NCI-H345 (cell line): ENCODE measurements at regions not wholly inside any gene's neighbourhood (a gene's known extent, or its start where the extent isn't known, plus 50 kb on each side); places are given as distances from the start of the nearest gene placed in this dataset.
A peak's percentile ranks its signal among the peaks of the same experiment; 100 is the strongest.

Experiments
- DNase-seq: peaks from one replicate; lab custom pipeline; 2025; lab: John Stamatoyannopoulos, UW

DNA sequence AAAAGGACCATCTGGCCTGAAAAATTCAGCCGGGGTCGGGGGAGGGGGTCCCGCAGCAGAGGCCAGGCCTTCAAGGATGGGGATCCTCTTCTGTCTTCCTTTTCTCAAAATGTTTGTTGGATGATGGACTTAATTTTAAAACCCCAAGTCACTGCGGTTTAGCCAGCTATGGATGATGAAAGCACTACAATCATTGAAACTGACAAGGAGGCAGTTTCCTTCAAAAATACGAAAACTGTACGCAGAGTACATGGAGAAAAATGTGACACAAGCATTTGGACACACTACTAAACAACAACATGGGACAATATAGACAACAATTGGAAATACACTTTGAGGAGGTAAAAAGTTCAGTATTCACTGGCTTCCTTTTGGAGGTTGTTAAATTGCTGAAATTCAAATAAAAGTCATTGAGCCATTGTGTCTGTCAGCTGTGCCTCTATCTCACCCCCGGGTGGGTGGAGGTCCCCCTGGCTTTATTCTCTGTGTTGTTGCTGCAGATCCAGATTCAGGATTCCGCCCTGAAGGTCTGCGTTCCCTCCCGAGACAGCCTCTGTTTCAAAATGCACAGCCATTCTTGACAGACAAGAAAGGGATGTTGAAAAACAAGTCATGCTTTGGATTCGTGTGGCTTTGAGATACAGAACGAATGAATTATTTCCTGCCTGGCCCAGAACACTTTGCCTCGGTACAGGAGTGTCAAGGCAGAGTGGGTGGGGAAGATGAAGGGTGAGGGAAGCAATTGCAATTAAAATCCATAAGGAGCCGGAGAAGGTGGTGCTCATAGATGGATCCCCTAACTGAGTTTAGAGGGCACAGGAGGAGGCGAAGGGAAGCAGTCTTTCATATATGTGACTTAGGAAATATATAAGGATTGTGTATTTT lies 118.2 kb downstream of the TTLL2 start:
- no peak for DNase-seq

DNA sequence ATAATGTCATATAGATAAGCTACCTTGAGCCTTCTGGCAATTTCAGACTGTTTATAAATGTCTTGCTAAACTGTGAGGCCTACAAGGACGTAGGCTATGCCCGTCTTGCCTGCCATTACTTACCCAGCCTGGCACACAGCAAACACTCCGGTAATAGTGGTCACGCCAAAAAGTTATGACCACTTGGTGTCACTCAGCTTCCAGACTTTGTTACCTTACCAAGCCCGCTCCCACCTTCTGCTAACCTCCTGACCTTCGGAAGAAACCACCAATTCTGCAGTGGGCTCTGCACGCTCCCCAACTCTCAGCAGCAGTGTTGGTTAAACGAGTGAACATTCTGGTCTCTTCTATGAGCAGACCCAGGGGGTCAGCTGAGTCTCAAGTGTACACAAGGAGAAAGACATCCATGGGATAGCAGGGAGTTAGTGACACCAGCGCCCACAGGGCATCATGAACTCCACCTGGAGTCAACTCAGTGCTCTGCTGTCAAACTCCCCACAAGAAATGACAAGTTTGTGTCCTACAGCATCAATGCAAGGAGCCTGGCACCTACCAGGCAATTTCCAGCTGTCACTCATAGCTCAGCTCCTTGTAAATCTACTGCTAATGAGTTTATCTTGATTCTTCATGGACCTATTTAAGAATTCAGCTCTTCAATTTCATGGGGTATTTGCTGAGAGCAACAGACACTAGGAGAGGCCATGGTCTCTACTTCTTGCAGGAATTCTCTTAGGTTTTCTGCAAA lies 119.9 kb downstream of the TTLL2 start:
- DNase-seq, result no peak

DNA sequence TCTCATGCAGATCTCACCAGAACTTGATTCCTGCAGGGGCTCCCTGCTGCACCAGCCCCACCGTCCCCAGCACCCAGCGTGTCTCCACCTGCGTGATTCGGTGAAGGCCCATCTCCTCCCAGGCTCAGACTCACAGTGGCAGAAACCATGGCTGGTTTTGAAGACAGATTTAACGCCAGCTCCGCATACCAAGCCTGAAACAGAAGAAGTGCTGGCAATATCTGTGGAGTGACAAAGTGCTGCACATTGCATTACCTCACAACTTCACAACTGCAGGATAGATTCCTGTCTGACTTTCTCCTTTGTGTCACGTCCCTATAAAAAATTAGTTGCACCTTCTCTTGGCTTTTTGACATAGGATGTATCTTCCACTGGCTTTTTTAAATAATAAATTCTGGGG lies 120.7 kb downstream of the TTLL2 start:
- no peak for DNase-seq

- no peak for DNase-seq
Measured at GRCh38 chr6:167446046-167446445, 121.2 kb downstream of the TTLL2 start.

- DNase-seq, result no peak
Measured at GRCh38 chr6:167446971-167447370, 122.1 kb downstream of the TTLL2 start.

DNA sequence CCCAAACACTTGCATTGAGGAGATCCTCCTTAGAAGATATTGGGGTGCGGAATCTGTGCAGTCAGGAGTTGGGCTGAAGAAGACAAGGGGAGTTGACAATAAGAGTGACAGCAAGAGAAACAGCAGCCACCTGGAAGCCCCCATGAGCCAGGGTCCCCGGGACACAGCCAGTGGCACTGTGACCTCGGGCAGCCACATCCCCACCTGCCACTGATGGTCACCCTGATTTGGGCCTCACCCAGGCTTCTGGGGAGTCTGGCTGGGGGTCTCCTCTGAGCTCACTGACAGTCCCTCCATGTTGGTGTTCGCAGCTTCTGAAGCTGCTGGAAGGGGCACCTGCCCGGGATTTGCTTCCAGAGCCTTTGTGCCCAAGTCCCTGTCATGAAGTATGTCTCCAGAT lies 123.5 kb downstream of the TTLL2 start:
- no peak for DNase-seq

- no peak for DNase-seq
Measured at GRCh38 chr6:167449094-167449861, 124.4 kb downstream of the TTLL2 start.

- peak; percentile 51 for DNase-seq
Measured at GRCh38 chr6:167450626-167451025, 125.7 kb downstream of the TTLL2 start.

GRCh38 chr6:167452338-167453081 lies 127.6 kb downstream of the TTLL2 start:
- DNase-seq, result no peak

DNA sequence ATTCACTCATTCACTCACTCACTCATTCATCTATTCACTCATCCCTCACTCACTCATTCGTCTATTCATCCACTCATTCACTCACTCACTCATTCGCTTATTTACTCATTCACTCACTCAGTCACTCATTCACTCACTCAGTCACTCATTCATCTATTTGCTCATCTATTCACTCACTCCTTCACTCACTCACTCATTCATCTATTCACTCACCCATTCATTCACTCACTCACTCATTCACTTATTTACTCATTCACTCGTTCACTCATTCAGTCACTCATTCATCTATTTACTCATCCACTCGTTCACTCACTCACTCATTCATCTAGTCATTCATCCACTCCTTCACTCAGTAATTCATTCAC lies 128.2 kb downstream of the TTLL2 start:
- DNase-seq, result no peak

- no peak for DNase-seq
Measured at GRCh38 chr6:167454003-167454402, 129.1 kb downstream of the TTLL2 start.

GRCh38 chr6:167455371-167455770 lies 130.5 kb downstream of the TTLL2 start:
- DNase-seq, result peak; percentile 51

GRCh38 chr6:167462514-167463312 lies 137.8 kb downstream of the TTLL2 start:
- DNase-seq, result no peak

DNA sequence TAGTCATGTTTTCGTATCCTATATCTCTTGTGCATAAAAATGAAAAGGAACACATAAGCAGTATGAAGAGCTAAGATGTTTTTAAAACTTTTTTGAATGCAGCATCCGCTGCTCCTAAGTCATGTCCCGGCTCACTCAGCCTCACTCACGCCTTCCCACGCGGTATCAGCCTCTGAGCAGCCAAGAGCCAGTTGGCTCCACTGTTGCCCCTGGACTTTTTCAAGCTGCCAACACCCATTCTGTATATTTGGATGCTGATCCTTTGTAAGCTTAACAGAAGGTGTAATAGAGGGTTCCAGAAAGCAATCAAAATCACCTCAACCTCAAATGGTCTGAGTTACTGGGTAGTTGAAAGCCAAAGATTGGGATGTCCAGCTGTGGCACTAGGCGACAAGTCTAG lies 139.3 kb downstream of the TTLL2 start:
- DNase-seq, result no peak

- DNase-seq, result no peak
Measured at GRCh38 chr6:167465482-167465881, 140.6 kb downstream of the TTLL2 start.

DNA sequence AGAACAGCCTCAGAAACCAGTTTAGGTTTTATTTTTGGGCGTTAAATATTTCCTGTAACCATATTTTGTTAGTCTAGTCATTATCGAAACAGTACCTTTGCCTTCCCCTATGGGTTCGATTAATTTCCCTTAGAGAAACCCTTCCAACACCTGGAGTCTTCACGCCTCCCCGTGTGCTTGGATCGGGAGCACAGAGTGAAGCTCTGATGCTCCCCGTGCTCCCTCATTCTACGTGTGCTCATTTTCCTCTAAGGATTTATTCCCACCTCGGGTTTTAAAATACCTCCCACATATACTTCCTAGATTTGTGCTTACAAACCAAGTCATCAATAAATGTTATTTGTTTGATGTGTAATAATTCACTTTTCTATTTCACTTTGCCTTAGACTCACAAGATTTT lies 142.4 kb downstream of the TTLL2 start:
- DNase-seq, result no peak

GRCh38 chr6:167467793-167468431 lies 143.0 kb downstream of the TTLL2 start:
- DNase-seq, result no peak

DNA sequence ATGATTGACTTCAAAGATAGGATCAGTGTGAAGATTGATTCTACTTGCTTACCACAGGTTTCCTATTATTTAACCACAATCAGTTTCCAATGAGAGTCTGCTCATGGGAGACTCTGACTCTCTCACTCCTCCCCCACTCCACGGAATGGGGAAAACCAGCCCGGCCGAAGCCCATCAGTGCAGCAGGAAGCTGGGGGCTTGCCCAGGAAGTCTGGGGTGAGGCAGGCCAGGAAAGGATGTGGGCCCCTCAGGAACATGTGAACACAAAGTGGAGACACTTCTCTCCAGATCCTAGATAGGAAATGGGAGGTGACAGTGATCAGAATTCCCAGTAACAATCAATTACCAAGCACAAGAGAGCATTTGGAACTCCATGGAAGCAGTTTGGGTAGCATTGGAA lies 144.2 kb downstream of the TTLL2 start:
- DNase-seq, result no peak

- peak; percentile 61 for DNase-seq
Measured at GRCh38 chr6:167469672-167470071, 144.8 kb downstream of the TTLL2 start.

DNA sequence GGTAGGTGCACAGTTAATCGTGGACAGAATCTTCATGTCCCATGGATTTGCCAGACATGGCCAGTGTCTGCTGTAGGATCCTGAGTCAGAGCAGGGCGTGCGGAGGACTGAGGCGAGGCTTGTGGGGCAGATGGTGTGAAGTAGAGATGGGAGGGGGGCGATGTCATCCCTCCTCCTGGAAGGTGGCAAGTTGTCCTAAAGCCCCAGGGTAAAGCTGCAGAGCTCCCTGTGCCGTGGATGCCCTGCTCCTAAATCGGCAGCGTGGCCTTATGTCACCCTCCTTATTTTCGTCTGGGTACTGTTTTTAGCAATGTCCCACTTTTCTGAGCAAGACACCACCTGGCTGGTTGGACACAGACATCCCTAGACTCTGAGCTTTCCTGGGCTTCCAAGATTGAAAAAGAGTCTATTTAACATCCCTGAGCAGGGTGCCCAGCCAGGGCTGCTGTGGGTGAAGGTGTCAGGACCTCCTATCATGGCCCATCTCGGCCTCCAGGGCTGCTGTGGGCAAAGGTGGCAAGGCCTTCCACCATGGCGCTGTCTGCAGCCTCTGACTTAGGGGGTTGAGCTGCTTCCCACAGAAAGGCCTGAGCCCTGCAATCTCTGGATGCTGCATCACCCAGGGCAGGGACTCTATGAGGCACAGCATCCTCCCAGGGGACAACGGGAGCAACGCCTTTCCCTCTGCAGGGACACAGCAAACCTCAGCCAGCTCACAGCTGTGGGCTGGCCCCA lies 145.4 kb downstream of the TTLL2 start:
- DNase-seq, result no peak
